ENCODE measurements at regions not wholly inside any gene's neighbourhood (a gene's known extent, or its start where the extent isn't known, plus 50 kb on each side); places are given as distances from the start of the nearest gene placed in this dataset.
"Not testable (repeated sequence)": the region's sequence is repeated elsewhere in the genome, so short reads cannot be mapped to it uniquely, and the experiment has no call there.

DNA sequence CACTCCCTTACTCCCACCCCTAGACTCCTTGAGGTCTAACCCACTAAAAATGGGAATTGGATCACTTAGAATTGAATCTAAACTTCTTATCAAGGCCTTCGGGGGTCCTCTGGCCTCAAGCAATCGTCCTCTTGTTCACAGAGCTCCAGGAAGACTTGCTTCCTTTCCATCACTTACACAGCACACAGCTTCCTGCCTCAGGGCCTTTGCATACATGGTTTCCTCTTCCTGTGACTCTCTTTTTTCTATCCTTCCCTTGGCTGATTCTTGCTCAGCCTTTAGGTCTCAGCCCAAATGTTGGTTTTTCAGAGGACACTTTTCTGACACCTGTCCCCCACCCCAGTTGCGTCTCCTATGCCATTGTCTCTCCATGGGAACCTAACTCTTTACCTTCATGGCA lies 50.0 kb upstream of the ALDH1B1 start:
- no peak for DNase-seq

DNA sequence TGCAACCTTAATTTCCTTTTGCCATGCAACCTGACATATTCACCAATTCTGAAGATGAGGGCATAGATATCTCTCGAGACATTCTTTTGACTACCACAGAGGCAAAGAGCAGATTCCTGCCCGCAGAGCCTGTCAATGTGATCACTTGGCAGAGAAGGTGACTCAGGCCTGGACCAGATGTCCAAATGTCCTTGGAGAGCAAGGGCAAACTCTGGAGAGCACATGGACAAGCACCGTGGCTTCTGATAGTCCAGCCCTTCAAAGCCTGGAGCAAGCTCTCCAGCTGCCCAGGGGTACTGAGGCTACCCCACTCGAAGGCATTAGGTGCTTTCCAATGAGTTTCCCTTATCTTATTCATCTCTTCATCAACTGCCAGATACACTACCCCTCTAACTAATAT lies 50.4 kb upstream of the ALDH1B1 start:
- DNase-seq, result no peak

DNA sequence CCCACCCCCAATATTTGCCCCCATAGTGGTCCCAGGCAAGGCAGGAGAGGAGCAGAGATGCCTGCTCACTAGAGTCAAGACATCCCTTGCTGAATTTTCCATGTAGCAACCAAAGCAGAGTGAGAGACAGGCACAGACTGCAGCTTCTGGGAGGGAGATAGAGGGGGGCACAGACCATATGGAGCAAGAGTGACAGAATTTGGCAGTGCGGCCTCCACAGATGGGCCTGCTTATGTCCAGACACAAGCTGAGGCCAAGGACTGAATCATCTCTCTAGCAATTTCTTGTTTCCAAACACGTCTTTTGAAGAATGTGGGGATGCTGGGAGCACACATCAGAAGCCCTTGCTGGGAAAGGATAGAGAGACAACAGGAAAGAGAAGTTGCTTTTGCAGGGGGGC lies 53.0 kb upstream of the ALDH1B1 start:
- DNase-seq, result no peak

- no peak for DNase-seq
Measured at GRCh38 chr9:38339087-38339486, 53.4 kb upstream of the ALDH1B1 start.

GRCh38 chr9:38338342-38339018 lies 54.0 kb upstream of the ALDH1B1 start:
- DNase-seq, result no peak

GRCh38 chr9:38337706-38338264 lies 54.7 kb upstream of the ALDH1B1 start:
- DNase-seq, result no peak

- no peak for DNase-seq
Measured at GRCh38 chr9:38337181-38337580, 55.3 kb upstream of the ALDH1B1 start.

- no peak for DNase-seq
Measured at GRCh38 chr9:38336341-38336740, 56.2 kb upstream of the ALDH1B1 start.

DNA sequence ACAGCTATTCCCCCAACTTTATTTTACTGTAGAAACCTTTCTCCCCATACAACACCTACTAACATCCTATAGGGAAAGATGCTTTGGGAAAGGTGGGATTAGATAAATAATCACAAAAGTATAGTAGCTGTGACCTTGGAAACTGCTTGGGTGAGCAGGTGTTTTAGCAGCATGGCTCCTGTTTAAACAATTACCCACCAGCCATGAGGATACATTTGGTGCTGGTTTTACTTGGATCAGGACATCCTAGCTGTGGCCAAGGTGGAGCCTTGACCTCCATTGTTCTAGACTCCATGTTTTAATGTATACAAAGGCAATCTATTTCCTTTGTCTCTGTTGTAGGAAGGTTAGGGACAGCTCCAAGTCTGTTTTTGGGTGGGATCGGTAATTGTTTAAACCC lies 56.8 kb upstream of the ALDH1B1 start:
- no peak for DNase-seq

GRCh38 chr9:38334234-38334633 lies 58.3 kb upstream of the ALDH1B1 start:
- DNase-seq, result no peak

GRCh38 chr9:38333047-38333446 lies 59.5 kb upstream of the ALDH1B1 start:
- DNase-seq, result no peak

- no peak for DNase-seq
Measured at GRCh38 chr9:38332625-38333024, 59.9 kb upstream of the ALDH1B1 start.

- DNase-seq, result no peak
Measured at GRCh38 chr9:38331141-38331540, 61.4 kb upstream of the ALDH1B1 start.

DNA sequence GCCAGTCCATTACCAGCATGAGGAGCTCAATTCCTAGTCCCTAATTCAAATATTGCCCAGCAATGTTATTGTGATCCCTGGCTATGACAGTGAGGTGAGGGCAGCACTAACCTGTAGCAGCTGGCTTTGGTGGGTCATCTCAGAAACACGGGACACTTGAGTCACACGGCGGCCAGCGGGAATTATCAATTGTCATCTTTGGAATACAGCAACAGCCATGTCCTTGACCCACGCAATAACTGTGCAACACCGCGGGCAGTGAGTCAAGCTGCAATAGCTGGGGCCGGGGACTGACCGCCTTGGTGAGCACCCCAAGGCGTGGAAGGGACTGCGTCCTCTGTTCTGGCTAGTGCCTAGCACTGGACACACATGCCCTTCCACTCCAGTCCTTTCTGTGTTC lies 62.5 kb upstream of the ALDH1B1 start:
- DNase-seq, result no peak

DNA sequence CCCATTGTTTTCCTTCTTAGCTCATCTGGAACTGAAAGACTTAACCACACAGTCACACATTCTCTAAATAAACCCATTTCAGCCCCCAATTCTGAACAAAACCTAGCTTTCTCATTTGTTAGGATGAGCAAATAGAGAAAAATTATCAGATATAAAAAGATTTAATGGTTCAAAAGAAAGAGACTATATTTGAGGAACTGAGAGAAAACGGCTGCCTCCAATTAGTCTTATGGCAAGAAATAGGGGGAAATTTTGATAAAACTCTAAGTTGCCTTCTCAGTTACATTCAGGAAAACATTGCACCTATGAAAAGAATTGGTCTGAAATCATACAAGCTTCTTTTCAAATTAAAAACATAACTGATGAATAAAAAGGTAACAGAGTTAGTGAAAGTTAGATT lies 63.7 kb upstream of the ALDH1B1 start:
- no peak for DNase-seq

GRCh38 chr9:38326122-38326521 lies 66.4 kb upstream of the ALDH1B1 start:
- no peak for DNase-seq

- DNase-seq, result not testable (repeated sequence)
Measured at GRCh38 chr9:38324213-38324612, 68.3 kb upstream of the ALDH1B1 start.

DNA sequence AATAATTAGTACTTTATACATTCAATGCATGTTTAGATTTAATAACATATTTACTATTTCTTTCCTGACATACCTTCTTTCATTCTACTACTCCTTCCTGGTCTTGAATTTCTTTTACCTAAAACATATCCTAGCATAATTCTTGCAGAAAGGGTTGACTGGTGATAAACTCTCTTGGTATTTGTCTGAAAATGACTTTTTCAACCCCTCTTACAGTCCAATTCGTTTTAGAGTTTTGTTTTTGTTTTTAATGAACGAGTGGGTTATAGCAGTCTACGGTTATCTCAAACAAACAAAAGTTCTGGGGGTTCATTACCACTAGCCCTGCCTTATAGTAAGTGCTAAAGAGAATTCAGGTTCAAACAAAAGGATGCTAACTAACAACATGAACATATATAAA lies 69.6 kb upstream of the ALDH1B1 start:
- no peak for DNase-seq

- DNase-seq, result no peak
Measured at GRCh38 chr9:38319496-38320173, 72.9 kb upstream of the ALDH1B1 start.

GRCh38 chr9:38318759-38319495 lies 73.6 kb upstream of the ALDH1B1 start:
- DNase-seq, result no peak

- DNase-seq, result no peak
Measured at GRCh38 chr9:38316166-38316780, 76.2 kb upstream of the ALDH1B1 start.

DNA sequence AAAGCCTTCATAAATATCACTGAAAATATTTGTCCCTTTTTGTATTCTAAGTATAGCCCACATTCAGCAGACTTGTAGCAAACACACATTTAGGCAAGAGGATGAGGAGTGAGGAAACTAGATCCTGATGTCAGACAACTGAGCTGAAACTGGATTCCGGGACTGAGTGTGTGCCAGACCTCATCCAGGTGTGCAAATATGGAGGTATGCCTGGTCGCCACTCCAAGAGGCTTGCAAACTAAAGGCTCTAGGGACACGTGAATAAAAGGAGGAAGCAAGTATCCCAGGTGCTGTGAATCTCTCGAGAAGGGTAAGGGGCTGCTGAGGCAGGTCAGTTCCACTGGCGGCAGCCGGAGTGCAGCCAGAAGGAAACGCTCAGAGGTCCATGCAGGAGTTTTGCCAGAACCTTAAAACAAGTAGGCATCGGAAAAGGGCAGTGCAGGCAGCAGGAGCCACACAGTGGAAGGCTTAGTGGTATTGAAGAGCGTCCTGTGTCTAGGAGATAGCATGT lies 77.4 kb upstream of the ALDH1B1 start:
- no peak for DNase-seq

DNA sequence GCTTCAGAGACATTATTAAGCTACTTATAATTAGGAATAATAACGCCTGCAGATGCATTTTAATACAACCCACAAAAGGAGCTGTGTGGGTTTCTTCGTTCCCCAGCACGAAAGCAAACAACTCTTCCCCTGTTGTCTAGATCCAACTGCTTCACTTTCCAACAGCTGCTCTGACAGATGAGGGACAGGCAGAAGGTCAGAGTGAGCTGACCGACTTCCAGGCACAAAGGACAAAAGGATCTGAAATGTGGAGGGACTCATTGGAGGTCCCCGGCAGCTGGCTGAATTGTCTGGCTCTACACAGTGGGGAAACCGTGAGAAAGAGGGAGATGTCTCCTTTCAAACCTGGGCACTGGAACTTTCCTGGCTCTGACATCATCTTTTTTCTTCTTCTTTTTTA lies 79.1 kb upstream of the ALDH1B1 start:
- no peak for DNase-seq
